ENCODE measurements at regions not wholly inside any gene's neighbourhood (a gene's known extent, or its start where the extent isn't known, plus 50 kb on each side); places are given as distances from the start of the nearest gene placed in this dataset.

DNA sequence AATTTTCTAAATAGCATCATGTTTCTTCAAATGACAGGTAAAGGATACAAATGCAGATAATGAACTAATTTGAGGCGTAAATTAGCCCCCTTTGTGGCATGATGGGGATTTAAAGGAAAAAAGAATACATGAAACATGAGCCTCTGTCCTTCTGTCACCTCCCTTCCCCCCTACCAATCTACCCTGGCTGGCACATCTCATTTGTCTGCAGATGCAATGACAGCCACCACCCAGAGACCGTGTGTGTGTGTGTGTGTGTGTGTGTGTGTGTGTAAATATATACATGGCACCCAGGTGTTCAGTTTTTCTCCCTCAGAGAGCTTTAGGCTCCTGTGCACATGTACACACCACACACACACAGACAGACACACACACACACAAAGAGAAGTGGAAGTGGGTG lies 451.1 kb downstream of the RWDD3 start:
- Histone ChIP-seq H3K27ac (ENCODE audit: low read length) (no peak overlapping the region), H3K27me3 (ENCODE audit: control insufficient read depth, insufficient read depth, low read length) (no peaks in the 10 kb centered on the region), H3K9me3 (ENCODE audit: control insufficient read depth, low read depth, low read length) (no peaks in the 10 kb centered on the region), H3K36me3 (ENCODE audit: control insufficient read depth, insufficient read depth, low read length) (no peaks in the 10 kb centered on the region), H3K4me1 (ENCODE audit: control insufficient read depth, insufficient read depth, low read length) (no peaks in the 10 kb centered on the region), H3K4me3 (ENCODE audit: low read length) (no peak overlapping the region)
- no CpG with 5 or more reads among the region's 2 CpGs for WGBS (ENCODE audit: insufficient coverage, low lambda C conversion rate)
- no peak for DNase-seq

DNA sequence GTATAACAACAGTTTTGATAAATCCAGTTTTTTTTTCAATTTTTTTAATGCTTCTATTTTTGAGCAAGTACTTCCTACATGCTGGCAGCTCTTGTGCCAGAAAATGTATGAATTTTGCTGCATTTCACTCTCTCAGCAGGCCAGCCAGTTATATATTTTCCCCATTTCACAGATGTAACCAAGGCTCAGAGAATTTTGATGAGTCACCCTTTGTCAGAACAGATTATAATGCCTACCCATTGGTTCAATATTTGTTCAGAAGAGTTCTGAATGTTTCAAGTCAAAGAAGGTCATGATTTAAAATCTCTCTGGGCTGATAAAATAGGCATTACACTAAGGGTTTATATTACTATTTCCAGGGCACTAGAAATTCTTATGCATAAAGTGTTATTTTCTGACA lies 452.2 kb downstream of the RWDD3 start:
- H3K36me3 ChIP-seq (ENCODE audit: control insufficient read depth, insufficient read depth, low read length) = no peaks in the 10 kb centered on the region
- no peaks in the 10 kb centered on the region for H3K27me3 ChIP-seq (ENCODE audit: control insufficient read depth, insufficient read depth, low read length)
- no peaks in the 10 kb centered on the region for H3K9me3 ChIP-seq (ENCODE audit: control insufficient read depth, low read depth, low read length)
- no peaks in the 10 kb centered on the region for H3K4me1 ChIP-seq (ENCODE audit: control insufficient read depth, insufficient read depth, low read length)
- DNase-seq = no peak
- H3K4me3 ChIP-seq (ENCODE audit: low read length) = no peak overlapping the region
- no peak overlapping the region for H3K27ac ChIP-seq (ENCODE audit: low read length)

DNA sequence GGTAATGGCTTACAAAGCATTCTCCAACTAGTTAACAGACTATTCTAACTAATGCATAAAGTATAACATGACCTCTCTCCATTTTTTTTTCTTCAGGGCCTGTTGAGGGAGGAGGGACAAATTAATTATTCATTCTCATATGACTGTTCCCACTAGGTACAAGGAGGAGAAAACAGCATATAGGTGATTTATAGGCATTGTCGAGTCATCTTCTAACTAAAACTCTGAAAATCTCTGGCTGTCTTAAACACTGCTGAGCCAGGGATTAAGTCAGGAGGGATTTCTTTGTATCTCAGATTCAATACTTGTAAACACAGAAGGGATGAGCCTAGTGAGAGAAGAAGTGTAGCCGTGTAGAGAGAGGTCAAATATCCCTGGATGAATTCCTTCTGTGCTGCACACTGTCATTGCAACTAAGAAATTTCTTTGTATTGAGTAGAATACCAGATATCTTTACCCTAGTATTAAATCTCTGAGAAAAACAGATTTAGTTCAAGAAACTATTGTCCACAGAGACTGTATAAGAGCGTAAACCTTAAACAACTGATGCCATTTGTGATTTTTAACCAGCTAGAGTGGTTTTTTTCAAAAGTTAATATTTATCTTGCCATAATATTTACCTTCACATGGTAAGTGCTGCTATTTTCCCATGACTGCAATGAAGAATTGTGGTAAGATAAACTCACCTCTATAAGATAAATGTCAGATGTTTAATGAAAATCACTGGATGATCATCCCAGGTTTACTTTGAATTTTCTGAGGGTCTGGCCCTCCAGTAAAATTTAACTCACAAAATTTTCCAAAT lies 465.3 kb downstream of the RWDD3 start:
- 20% methylated on average over 1 of the region's 3 CpGs for WGBS (ENCODE audit: insufficient coverage, low lambda C conversion rate)
- Histone ChIP-seq H3K27ac (ENCODE audit: low read length) (no peak overlapping the region), H3K4me3 (ENCODE audit: low read length) (no peak overlapping the region), H3K9me3 (ENCODE audit: control insufficient read depth, low read depth, low read length) (peaks cover 19% of the 10 kb centered on the region), H3K4me1 (ENCODE audit: control insufficient read depth, insufficient read depth, low read length) (no peaks in the 10 kb centered on the region), H3K36me3 (ENCODE audit: control insufficient read depth, insufficient read depth, low read length) (no peaks in the 10 kb centered on the region), H3K27me3 (ENCODE audit: control insufficient read depth, insufficient read depth, low read length) (no peaks in the 10 kb centered on the region)
- no peak for DNase-seq

DNA sequence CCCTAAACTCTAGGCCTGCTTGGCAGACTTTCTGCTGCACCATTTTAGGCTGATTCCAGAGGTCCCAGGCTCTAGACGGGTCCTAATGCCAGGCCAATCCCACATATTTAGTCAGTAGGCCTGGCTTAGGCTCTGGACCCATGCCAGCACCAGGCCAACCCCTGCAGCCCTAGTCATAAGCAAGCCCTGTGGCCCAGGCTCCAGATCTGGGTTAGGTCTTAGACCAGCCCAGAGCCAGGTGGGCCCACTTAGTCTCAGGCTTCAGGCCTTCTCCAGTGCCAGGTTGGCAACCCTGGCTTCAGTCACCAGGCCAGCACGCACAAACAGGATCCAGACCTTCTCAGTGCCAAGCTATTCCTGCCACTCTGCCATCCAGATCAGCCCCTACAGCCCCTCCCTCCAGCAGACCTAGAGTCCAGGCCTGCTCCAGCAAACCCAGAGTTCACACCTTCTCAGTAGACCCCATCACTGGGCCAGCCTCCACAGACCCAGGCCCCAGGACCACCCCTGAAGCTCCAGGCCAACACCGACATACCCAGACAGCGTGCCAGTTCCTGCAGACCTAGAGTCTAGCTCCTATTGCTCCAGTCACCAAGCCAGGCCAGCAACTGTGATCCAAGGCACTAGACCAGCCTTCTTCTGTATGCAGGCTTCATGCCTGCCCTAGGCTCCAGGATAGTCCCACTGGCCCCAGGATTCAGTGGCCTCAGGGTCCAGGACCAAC lies 467.6 kb downstream of the RWDD3 start:
- Histone ChIP-seq H3K4me3 (ENCODE audit: low read length) (no peak overlapping the region), H3K27ac (ENCODE audit: low read length) (no peak overlapping the region), H3K9me3 (ENCODE audit: control insufficient read depth, low read depth, low read length) (peaks cover 22% of the 10 kb centered on the region), H3K4me1 (ENCODE audit: control insufficient read depth, insufficient read depth, low read length) (no peaks in the 10 kb centered on the region), H3K36me3 (ENCODE audit: control insufficient read depth, insufficient read depth, low read length) (no peaks in the 10 kb centered on the region), H3K27me3 (ENCODE audit: control insufficient read depth, insufficient read depth, low read length) (no peaks in the 10 kb centered on the region)
- no CpG with 5 or more reads among the region's 4 CpGs for WGBS (ENCODE audit: insufficient coverage, low lambda C conversion rate)
- DNase-seq = no peak

DNA sequence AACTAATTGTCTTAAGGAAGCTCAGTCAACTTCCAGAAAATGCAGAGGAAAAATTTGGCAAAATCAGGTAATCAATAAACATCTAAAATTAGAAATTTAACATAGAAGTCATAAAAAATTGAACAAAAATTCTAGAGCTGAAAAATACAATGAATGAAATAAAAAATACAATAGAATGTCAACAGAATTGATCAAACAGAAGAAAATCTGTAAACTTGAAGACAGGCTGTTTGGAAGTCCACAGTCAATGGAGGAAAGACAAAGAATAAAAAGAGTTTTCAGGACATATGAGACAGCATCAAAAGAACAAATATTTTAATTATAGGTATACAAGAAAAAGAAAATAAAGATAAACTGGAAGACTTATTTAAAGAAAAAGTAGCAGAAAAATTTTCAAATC lies 469.0 kb downstream of the RWDD3 start:
- Histone ChIP-seq H3K27me3 (ENCODE audit: control insufficient read depth, insufficient read depth, low read length) (no peaks in the 10 kb centered on the region), H3K4me3 (ENCODE audit: low read length) (no peak overlapping the region), H3K4me1 (ENCODE audit: control insufficient read depth, insufficient read depth, low read length) (no peaks in the 10 kb centered on the region), H3K9me3 (ENCODE audit: control insufficient read depth, low read depth, low read length) (peaks cover 22% of the 10 kb centered on the region), H3K27ac (ENCODE audit: low read length) (no peak overlapping the region), H3K36me3 (ENCODE audit: control insufficient read depth, insufficient read depth, low read length) (no peaks in the 10 kb centered on the region)
- DNase-seq = no peak

DNA sequence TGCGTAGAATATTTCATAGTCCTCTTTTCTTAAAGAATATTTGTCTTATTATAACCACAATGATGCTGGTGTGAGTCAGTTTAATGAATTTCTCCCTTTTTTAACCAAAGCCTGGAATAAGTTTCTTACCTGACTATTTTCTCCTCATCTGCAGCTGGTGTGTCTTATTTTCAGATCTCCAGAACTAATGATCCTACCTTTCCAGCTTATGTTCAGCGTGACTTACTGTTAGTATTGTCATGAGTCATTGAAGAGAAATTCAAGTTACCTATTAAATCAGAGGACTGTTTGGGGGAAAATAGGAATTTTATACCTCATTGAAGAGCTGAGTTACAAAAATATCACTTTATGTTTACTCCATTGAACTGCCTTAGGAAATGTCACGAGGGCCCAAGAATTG lies 482.1 kb downstream of the RWDD3 start:
- no peak overlapping the region for H3K4me3 ChIP-seq (ENCODE audit: low read length)
- H3K27ac ChIP-seq (ENCODE audit: low read length) = no peak overlapping the region
- no peaks in the 10 kb centered on the region for H3K9me3 ChIP-seq (ENCODE audit: control insufficient read depth, low read depth, low read length)
- DNase-seq = no peak
- H3K36me3 ChIP-seq (ENCODE audit: control insufficient read depth, insufficient read depth, low read length) = no peaks in the 10 kb centered on the region
- 100% methylated on average over 1 of the region's 3 CpGs for WGBS (ENCODE audit: insufficient coverage, low lambda C conversion rate)
- H3K4me1 ChIP-seq (ENCODE audit: control insufficient read depth, insufficient read depth, low read length) = no peaks in the 10 kb centered on the region
- no peaks in the 10 kb centered on the region for H3K27me3 ChIP-seq (ENCODE audit: control insufficient read depth, insufficient read depth, low read length)

DNA sequence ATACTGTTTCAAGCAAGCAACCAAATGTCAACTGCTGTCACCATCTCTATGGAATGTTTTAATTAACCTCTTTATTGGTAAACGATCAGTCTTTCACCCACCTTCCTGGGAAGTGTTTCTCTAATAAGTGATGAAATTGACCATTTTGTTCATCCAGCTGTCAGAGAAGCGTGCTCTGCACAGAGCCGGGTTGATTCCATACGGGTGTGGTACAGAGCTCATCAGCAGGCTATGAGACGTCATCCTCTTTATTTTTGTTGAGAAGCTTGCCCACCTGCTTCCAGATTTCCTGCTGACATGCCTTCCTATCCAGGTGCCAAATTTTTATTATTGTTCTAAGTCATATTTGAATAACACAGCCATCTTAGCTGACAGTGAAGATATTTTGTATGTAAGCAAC lies 482.5 kb downstream of the RWDD3 start:
- Histone ChIP-seq H3K9me3 (ENCODE audit: control insufficient read depth, low read depth, low read length) (no peaks in the 10 kb centered on the region), H3K4me3 (ENCODE audit: low read length) (no peak overlapping the region), H3K27ac (ENCODE audit: low read length) (no peak overlapping the region), H3K27me3 (ENCODE audit: control insufficient read depth, insufficient read depth, low read length) (no peaks in the 10 kb centered on the region), H3K4me1 (ENCODE audit: control insufficient read depth, insufficient read depth, low read length) (no peaks in the 10 kb centered on the region), H3K36me3 (ENCODE audit: control insufficient read depth, insufficient read depth, low read length) (no peaks in the 10 kb centered on the region)
- DNase-seq = no peak
- 80% methylated on average over 1 of the region's 5 CpGs for WGBS (ENCODE audit: insufficient coverage, low lambda C conversion rate)

DNA sequence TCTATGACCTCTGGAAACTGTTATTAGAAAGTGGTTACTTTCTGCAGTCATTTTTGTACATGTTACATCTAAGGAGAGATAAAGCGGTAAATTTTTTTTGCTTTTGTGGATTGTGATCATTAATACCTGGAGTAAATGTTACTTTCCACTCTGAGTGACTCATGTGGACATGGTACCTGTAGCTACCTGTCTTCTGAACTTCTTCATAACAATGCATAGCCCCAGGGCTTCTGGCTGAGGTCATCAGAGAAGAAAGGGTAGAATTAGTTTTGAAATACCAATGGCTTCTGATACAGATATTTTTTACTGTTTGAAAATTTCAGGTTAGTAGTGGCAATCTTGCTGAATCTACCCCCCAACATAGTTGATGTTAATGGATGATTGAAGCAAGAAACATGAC lies 489.3 kb downstream of the RWDD3 start:
- no peaks in the 10 kb centered on the region for H3K4me1 ChIP-seq (ENCODE audit: control insufficient read depth, insufficient read depth, low read length)
- DNase-seq = no peak
- H3K4me3 ChIP-seq (ENCODE audit: low read length) = no peak overlapping the region
- no peak overlapping the region for H3K27ac ChIP-seq (ENCODE audit: low read length)
- H3K27me3 ChIP-seq (ENCODE audit: control insufficient read depth, insufficient read depth, low read length) = no peaks in the 10 kb centered on the region
- WGBS (ENCODE audit: insufficient coverage, low lambda C conversion rate) = no CpG with 5 or more reads among the region's 1 CpG
- no peaks in the 10 kb centered on the region for H3K9me3 ChIP-seq (ENCODE audit: control insufficient read depth, low read depth, low read length)
- no peaks in the 10 kb centered on the region for H3K36me3 ChIP-seq (ENCODE audit: control insufficient read depth, insufficient read depth, low read length)

DNA sequence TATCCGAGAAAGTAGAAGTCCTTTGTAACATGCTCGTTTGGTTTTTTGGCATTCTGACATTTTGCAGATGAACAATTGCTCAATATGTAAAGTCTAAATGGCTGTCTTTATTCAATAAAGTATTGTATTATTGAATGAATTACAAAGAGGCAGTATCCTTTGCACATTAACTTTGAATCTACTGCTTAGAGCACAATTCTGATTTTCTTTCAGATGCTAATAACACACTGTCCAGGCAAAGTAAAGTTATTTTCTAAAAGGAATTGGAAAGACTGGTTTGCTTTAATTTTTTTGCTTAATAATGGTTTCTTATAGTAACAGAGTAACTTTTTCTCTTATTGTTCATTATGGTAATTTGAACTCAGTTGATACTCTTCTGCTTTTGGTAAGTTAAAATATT lies 494.8 kb downstream of the RWDD3 start:
- H3K4me1 ChIP-seq (ENCODE audit: control insufficient read depth, insufficient read depth, low read length) = no peaks in the 10 kb centered on the region
- no peaks in the 10 kb centered on the region for H3K9me3 ChIP-seq (ENCODE audit: control insufficient read depth, low read depth, low read length)
- no peak for DNase-seq
- no peak overlapping the region for H3K27ac ChIP-seq (ENCODE audit: low read length)
- H3K4me3 ChIP-seq (ENCODE audit: low read length) = no peak overlapping the region
- no CpG with 5 or more reads among the region's 2 CpGs for WGBS (ENCODE audit: insufficient coverage, low lambda C conversion rate)
- no peaks in the 10 kb centered on the region for H3K27me3 ChIP-seq (ENCODE audit: control insufficient read depth, insufficient read depth, low read length)
- H3K36me3 ChIP-seq (ENCODE audit: control insufficient read depth, insufficient read depth, low read length) = no peaks in the 10 kb centered on the region

DNA sequence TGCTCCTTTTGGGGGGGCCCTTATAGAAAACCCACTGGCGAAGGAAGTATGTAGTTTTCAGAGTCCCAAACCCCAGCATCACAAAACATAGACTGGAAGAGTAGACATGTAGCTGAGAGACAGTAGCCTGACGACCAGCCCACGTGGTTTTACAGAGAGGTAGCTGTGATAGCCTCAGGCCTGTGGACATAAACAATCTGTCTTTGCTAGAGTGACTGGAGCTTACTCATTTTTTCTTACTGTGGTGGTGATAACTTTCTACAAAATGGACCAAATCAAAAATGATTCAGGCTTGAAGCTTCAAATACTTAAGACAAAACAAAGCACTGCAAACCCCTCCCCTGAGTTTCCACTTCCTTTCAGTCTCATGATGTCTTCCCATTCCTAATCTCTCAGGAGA lies 497.0 kb downstream of the RWDD3 start:
- Histone ChIP-seq H3K4me1 (ENCODE audit: control insufficient read depth, insufficient read depth, low read length) (no peaks in the 10 kb centered on the region), H3K4me3 (ENCODE audit: low read length) (no peak overlapping the region), H3K27ac (ENCODE audit: low read length) (no peak overlapping the region), H3K9me3 (ENCODE audit: control insufficient read depth, low read depth, low read length) (no peaks in the 10 kb centered on the region), H3K27me3 (ENCODE audit: control insufficient read depth, insufficient read depth, low read length) (no peaks in the 10 kb centered on the region), H3K36me3 (ENCODE audit: control insufficient read depth, insufficient read depth, low read length) (no peaks in the 10 kb centered on the region)
- WGBS (ENCODE audit: insufficient coverage, low lambda C conversion rate) = no CpG with 5 or more reads among the region's 3 CpGs
- no peak for DNase-seq

DNA sequence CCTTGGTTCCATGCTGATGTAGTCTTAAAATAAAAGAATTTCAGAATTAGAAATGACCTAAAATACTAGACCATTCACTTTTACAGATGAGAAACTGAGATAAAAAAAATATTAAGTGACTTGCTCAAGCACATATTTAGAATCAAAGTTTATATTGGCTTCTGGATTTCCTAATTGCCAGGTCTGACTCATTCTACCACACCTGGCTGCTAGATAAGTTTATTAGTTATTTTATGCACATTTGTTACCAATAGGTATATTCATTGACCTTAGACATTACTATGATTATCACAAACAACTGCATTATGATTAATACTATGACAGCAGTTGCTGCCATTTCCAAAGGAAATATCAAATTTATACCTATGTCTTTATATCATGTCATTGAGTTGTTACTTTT lies 497.5 kb downstream of the RWDD3 start:
- H3K4me1 ChIP-seq (ENCODE audit: control insufficient read depth, insufficient read depth, low read length) = no peaks in the 10 kb centered on the region
- no peaks in the 10 kb centered on the region for H3K9me3 ChIP-seq (ENCODE audit: control insufficient read depth, low read depth, low read length)
- no peak overlapping the region for H3K4me3 ChIP-seq (ENCODE audit: low read length)
- no peaks in the 10 kb centered on the region for H3K27me3 ChIP-seq (ENCODE audit: control insufficient read depth, insufficient read depth, low read length)
- H3K27ac ChIP-seq (ENCODE audit: low read length) = no peak overlapping the region
- H3K36me3 ChIP-seq (ENCODE audit: control insufficient read depth, insufficient read depth, low read length) = no peaks in the 10 kb centered on the region
- no peak for DNase-seq
